ENCODE measurements at regions not wholly inside any gene's neighbourhood (a gene's known extent, or its start where the extent isn't known, plus 50 kb on each side); places are given as distances from the start of the nearest gene placed in this dataset.
"Not testable (repeated sequence)": the region's sequence is repeated elsewhere in the genome, so short reads cannot be mapped to it uniquely, and the experiment has no call there.

GRCh38 chr6:167420177-167420576 lies 95.3 kb downstream of the TTLL2 start:
- POLR2A ChIA-PET: no interaction called here
- CTCF ChIA-PET: no interaction called here

GRCh38 chr6:167420858-167421766 lies 96.2 kb downstream of the TTLL2 start:
- Histone ChIP-seq H3K4me3 (ENCODE audit: low read depth, low read length) (no peak overlapping the region), H3K36me3 (ENCODE audit: control insufficient read depth, insufficient read depth, low read length) (no peaks in the 10 kb centered on the region), H3K27me3 (ENCODE audit: control insufficient read depth, insufficient read depth, low read length) (no peaks in the 10 kb centered on the region)
- TF ChIP-seq CTCF (IDR thresholded peaks at IDR 0.05; ENCODE audit: insufficient read depth, low read depth, low read length): no peak
- no peak for DNase-seq (ENCODE audit: low read depth)
- CTCF ChIA-PET: no interaction called here
- POLR2A ChIA-PET: no interaction called here

More at GRCh38 chr6:167420177-167420576, 95.3 kb downstream of the TTLL2 start:
- DNase-seq (ENCODE audit: low read depth): no peak
- no peak for TF ChIP-seq CTCF (IDR thresholded peaks at IDR 0.05; ENCODE audit: insufficient read depth, low read depth, low read length)
- Histone ChIP-seq H3K36me3 (ENCODE audit: control insufficient read depth, insufficient read depth, low read length) (no peaks in the 10 kb centered on the region), H3K4me3 (ENCODE audit: low read depth, low read length) (no peak overlapping the region), H3K27me3 (ENCODE audit: control insufficient read depth, insufficient read depth, low read length) (no peaks in the 10 kb centered on the region)

DNA sequence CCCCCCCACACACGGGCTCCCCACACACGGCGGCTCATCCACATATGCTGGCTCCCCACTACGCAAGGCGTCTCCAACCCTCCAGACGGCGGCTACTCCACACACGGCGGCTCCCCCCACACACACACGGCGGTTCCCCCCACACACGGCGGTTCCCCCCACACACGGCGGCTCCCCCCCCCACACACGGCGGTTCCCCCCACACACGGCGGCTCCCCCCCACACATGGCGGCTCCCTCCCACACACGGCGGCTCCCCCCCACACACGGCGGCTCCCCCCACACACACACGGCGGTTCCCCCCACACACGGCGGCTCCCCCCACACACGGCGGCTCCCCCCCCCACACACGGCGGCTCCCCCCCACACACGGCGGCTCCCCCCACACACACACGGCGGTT lies 97.1 kb downstream of the TTLL2 start:
- H3K27me3 ChIP-seq (ENCODE audit: control insufficient read depth, insufficient read depth, low read length); DNase-seq (ENCODE audit: low read depth); H3K36me3 ChIP-seq (ENCODE audit: control insufficient read depth, insufficient read depth, low read length); H3K4me3 ChIP-seq (ENCODE audit: low read depth, low read length); CTCF ChIA-PET; POLR2A ChIA-PET: not testable (repeated sequence)

- ChIA-PET POLR2A (no interaction called here), CTCF (no interaction called here)
- no peak for TF ChIP-seq CTCF (IDR thresholded peaks at IDR 0.05; ENCODE audit: insufficient read depth, low read depth, low read length)
- DNase-seq (ENCODE audit: low read depth): no peak
- no peaks in the 10 kb centered on the region for H3K36me3 ChIP-seq (ENCODE audit: control insufficient read depth, insufficient read depth, low read length)
- H3K4me3 ChIP-seq (ENCODE audit: low read depth, low read length): no peak overlapping the region
- no peaks in the 10 kb centered on the region for H3K27me3 ChIP-seq (ENCODE audit: control insufficient read depth, insufficient read depth, low read length)
Measured at GRCh38 chr6:167422934-167423333, 98.0 kb downstream of the TTLL2 start.

GRCh38 chr6:167424060-167424673 lies 99.3 kb downstream of the TTLL2 start:
- Histone ChIP-seq H3K4me3 (ENCODE audit: low read depth, low read length) (no peak overlapping the region), H3K36me3 (ENCODE audit: control insufficient read depth, insufficient read depth, low read length) (no peaks in the 10 kb centered on the region), H3K27me3 (ENCODE audit: control insufficient read depth, insufficient read depth, low read length) (no peaks in the 10 kb centered on the region)
- no peak for TF ChIP-seq CTCF (IDR thresholded peaks at IDR 0.05; ENCODE audit: insufficient read depth, low read depth, low read length)
- DNase-seq (ENCODE audit: low read depth): no peak
- POLR2A ChIA-PET: no interaction called here
- CTCF ChIA-PET: no interaction called here
